Fibroblast of the conjunctiva (primary cell): ENCODE measurements at regions not wholly inside any gene's neighbourhood (a gene's known extent, or its start where the extent isn't known, plus 50 kb on each side); places are given as distances from the start of the nearest gene placed in this dataset.
"Not testable (repeated sequence)": the region's sequence is repeated elsewhere in the genome, so short reads cannot be mapped to it uniquely, and the experiment has no call there.

Experiments used
- DNase-seq: peaks from one replicate; pipeline ENCODE4 v3.0.0-alpha.2; 2010; ENCODE audit warnings: low read depth

GRCh38 chr15:87578776-87579175 lies 677.8 kb downstream of the NTRK3 start:
- DNase-seq = no peak

GRCh38 chr15:87577336-87577735 lies 679.2 kb downstream of the NTRK3 start:
- DNase-seq = no peak

GRCh38 chr15:87576486-87577176 lies 679.9 kb downstream of the NTRK3 start:
- no peak for DNase-seq

GRCh38 chr15:87575896-87576473 lies 680.6 kb downstream of the NTRK3 start:
- DNase-seq = no peak

- DNase-seq = no peak
Measured at GRCh38 chr15:87573534-87573933, 683.0 kb downstream of the NTRK3 start.

- no peak for DNase-seq
Measured at GRCh38 chr15:87573039-87573438, 683.5 kb downstream of the NTRK3 start.

GRCh38 chr15:87572381-87572910 lies 684.1 kb downstream of the NTRK3 start:
- DNase-seq = no peak

GRCh38 chr15:87570206-87570605 lies 686.3 kb downstream of the NTRK3 start:
- no peak for DNase-seq

GRCh38 chr15:87569581-87569980 lies 687.0 kb downstream of the NTRK3 start:
- no peak for DNase-seq

- peak; percentile 5 for DNase-seq
Measured at GRCh38 chr15:87567406-87568030, 689.0 kb downstream of the NTRK3 start.

- DNase-seq = no peak
Measured at GRCh38 chr15:87566236-87566635, 690.3 kb downstream of the NTRK3 start.

- no peak for DNase-seq
Measured at GRCh38 chr15:87564681-87565080, 691.9 kb downstream of the NTRK3 start.

GRCh38 chr15:87563869-87564268 lies 692.7 kb downstream of the NTRK3 start:
- no peak for DNase-seq

- no peak for DNase-seq
Measured at GRCh38 chr15:87562203-87562602, 694.3 kb downstream of the NTRK3 start.

GRCh38 chr15:87561641-87562040 lies 694.9 kb downstream of the NTRK3 start:
- DNase-seq = no peak

- DNase-seq = no peak
Measured at GRCh38 chr15:87557881-87558280, 698.7 kb downstream of the NTRK3 start.

GRCh38 chr15:87556886-87557285 lies 699.7 kb downstream of the NTRK3 start:
- no peak for DNase-seq

- DNase-seq = no peak
Measured at GRCh38 chr15:87549860-87550259, 706.7 kb downstream of the NTRK3 start.

- no peak for DNase-seq
Measured at GRCh38 chr15:87549296-87549695, 707.2 kb downstream of the NTRK3 start.

GRCh38 chr15:87548590-87548989 lies 707.9 kb downstream of the NTRK3 start:
- DNase-seq = not testable (repeated sequence)

GRCh38 chr15:87547470-87548181 lies 708.9 kb downstream of the NTRK3 start:
- no peak for DNase-seq

GRCh38 chr15:87538327-87538834 lies 718.2 kb downstream of the NTRK3 start:
- no peak for DNase-seq
